HUES64 (cell line): ENCODE measurements at regions not wholly inside any gene's neighbourhood (a gene's known extent, or its start where the extent isn't known, plus 50 kb on each side); places are given as distances from the start of the nearest gene placed in this dataset.

Source experiments
- H3K27ac ChIP-seq: 2 replicates; pipeline ENCODE4 v1.7.0; 2013; ENCODE audit warnings: low read depth, low read length, inconsistent platforms
- H3K27me3 ChIP-seq: 2 replicates; pipeline ENCODE4 v1.6.1; 2013; ENCODE audit warnings: mild to moderate bottlenecking, low read length; ENCODE audit not compliant: insufficient read depth
- H3K36me3 ChIP-seq: 2 replicates; pipeline ENCODE4 v1.6.1; 2013; ENCODE audit warnings: mild to moderate bottlenecking, low read length; ENCODE audit not compliant: insufficient read depth
- H3K4me1 ChIP-seq: 2 replicates; pipeline ENCODE4 v1.6.1; 2013; ENCODE audit warnings: mild to moderate bottlenecking, low read length, moderate library complexity; ENCODE audit not compliant: insufficient read depth
- H3K4me3 ChIP-seq: 2 replicates; pipeline ENCODE4 v1.5.1; 2013; ENCODE audit warnings: mild to moderate bottlenecking, low read length, moderate library complexity
- H3K9ac ChIP-seq: 2 replicates; pipeline ENCODE4 v1.6.1; 2013; ENCODE audit warnings: mild to moderate bottlenecking, low read depth, low read length
- H3K9me3 ChIP-seq: 2 replicates; pipeline ENCODE4 v1.6.1; 2013; ENCODE audit warnings: low read depth, low read length; ENCODE audit not compliant: insufficient read depth
- WGBS: fragments of 150-250, 120-280 bp; methylation state at CpG from one replicate; pipeline ENCODE4 v1.1.7; 2013; ENCODE audit warnings: missing lambda C conversion rate; 5-methylcytosine and 5-hydroxymethylcytosine counted together

DNA sequence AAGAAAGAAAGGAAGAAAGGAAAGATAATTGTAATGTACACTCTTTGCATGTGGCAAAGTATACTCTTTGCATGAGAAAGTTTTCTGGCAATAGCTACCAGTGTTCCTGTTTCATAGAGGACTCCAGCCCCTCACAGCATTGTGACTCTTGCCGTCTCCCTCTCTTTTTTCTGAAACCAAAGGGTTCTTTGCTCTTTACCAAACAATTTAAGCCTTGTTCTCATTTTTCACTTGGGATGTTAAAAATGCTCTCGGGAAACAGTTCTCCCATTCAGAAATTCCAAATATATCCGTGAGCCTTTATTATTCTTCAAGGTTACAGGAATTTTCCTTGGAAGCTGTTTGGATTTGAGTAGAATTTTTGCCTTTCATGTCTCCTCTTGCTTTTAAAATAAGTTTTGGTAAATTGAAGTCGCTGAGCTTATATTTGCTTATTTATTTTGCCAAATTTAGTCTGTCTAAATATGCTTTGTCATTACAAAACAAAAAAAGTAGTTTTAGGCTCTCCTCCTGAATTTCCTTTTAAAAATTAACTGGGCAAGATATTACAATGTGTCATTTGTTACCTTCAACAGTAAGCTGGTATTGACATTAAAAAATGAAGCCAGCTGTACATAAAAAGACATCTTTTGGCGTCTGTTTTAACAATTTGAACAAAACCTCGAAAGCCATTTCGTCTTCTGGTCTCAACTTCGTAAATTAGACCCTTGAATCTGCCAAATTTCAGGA is 103.8 kb upstream of the ARMC2 start:
- no peak overlapping the region for H3K9ac ChIP-seq
- H3K4me3 ChIP-seq, result no peak overlapping the region
- H3K9me3 ChIP-seq, result no peaks in the 10 kb centered on the region
- no peak overlapping the region for H3K27ac ChIP-seq
- no peaks in the 10 kb centered on the region for H3K27me3 ChIP-seq
- H3K4me1 ChIP-seq, result 0 out of 2 replicates have a peak, but pooled peaks cover 5% of the 10 kb centered on the region
- H3K36me3 ChIP-seq, result no peaks in the 10 kb centered on the region
- WGBS, result 91% methylated on average over 8 of the region's 8 CpGs

- 89% methylated on average over 5 of the region's 5 CpGs for WGBS
- no peak overlapping the region for H3K9ac ChIP-seq
- no peaks in the 10 kb centered on the region for H3K27me3 ChIP-seq
- no peak overlapping the region for H3K4me3 ChIP-seq
- H3K4me1 ChIP-seq, result 0 out of 2 replicates have a peak, but pooled peaks cover 5% of the 10 kb centered on the region
- H3K9me3 ChIP-seq, result no peaks in the 10 kb centered on the region
- H3K36me3 ChIP-seq, result no peaks in the 10 kb centered on the region
- H3K27ac ChIP-seq, result no peak overlapping the region
Measured at GRCh38 chr6:108744996-108745395, 103.2 kb upstream of the ARMC2 start.

DNA sequence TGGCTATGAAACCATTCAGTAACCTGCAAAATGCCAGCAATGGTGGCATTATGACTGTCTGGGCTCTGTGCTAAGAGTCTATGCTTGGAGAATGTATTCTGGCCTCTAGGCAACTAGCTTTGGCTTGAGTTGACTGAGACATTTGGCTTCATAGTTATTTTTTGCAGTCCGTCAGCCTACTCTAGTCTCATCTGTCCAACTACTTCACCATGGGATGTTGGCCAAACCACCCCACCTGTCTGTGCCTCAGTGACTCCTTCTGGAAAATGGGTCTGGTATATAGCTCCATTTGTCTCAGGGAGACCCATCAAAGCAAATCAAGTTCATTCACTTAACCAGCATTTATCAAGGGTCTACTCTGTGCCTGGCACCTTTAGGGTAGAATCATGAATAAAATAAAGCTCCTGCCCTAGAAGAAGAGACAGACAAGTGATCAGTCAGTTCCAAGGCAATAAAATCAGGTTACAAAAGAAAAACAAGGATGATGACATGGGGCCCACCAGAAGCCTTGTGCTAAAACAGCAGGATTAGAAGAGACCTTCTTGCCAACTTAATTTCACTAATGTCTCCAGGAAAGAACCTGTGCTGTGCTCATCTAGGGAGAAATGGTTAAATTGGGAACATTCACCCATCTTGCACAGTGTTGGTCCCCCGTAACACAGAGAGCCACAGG is 102.4 kb upstream of the ARMC2 start:
- no peak overlapping the region for H3K4me3 ChIP-seq
- 0 out of 2 replicates have a peak, but pooled peaks cover 5% of the 10 kb centered on the region for H3K4me1 ChIP-seq
- H3K27me3 ChIP-seq, result no peaks in the 10 kb centered on the region
- H3K9ac ChIP-seq, result no peak overlapping the region
- H3K36me3 ChIP-seq, result no peaks in the 10 kb centered on the region
- H3K9me3 ChIP-seq, result no peaks in the 10 kb centered on the region
- H3K27ac ChIP-seq, result no peak overlapping the region
- WGBS, result 100% methylated on average over 2 of the region's 2 CpGs

DNA sequence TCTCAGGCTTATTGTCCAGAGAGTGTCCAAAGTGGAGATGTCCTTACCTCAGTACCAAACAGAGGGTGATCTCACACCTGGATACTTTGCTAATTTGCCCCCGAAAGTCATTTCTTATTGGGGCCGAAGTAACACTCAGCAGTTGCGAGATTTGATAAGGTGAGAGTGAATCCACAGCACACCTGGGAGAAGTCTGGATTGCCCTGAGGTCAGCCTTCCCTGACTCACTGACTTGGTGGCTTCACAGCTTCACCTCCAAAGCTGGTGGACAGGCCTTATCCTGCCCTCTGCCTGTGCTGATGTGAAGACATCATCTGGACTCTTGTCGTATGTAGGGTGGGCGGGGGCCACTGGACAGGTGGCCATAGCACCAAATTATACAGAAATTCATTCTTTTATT is 101.9 kb upstream of the ARMC2 start:
- 98% methylated on average over 5 of the region's 5 CpGs for WGBS
- no peak overlapping the region for H3K27ac ChIP-seq
- H3K9me3 ChIP-seq, result no peaks in the 10 kb centered on the region
- H3K4me3 ChIP-seq, result no peak overlapping the region
- 0 out of 2 replicates have a peak, but pooled peaks cover 5% of the 10 kb centered on the region for H3K4me1 ChIP-seq
- no peaks in the 10 kb centered on the region for H3K27me3 ChIP-seq
- no peak overlapping the region for H3K9ac ChIP-seq
- H3K36me3 ChIP-seq, result no peaks in the 10 kb centered on the region

GRCh38 chr6:108746836-108747575 is 101.2 kb upstream of the ARMC2 start:
- H3K4me3 ChIP-seq, result no peak overlapping the region
- no peaks in the 10 kb centered on the region for H3K9me3 ChIP-seq
- 0 out of 2 replicates have a peak, but pooled peaks cover 5% of the 10 kb centered on the region for H3K4me1 ChIP-seq
- no peaks in the 10 kb centered on the region for H3K36me3 ChIP-seq
- no peak overlapping the region for H3K9ac ChIP-seq
- H3K27ac ChIP-seq, result no peak overlapping the region
- 93% methylated on average over 9 of the region's 9 CpGs for WGBS
- H3K27me3 ChIP-seq, result no peaks in the 10 kb centered on the region

DNA sequence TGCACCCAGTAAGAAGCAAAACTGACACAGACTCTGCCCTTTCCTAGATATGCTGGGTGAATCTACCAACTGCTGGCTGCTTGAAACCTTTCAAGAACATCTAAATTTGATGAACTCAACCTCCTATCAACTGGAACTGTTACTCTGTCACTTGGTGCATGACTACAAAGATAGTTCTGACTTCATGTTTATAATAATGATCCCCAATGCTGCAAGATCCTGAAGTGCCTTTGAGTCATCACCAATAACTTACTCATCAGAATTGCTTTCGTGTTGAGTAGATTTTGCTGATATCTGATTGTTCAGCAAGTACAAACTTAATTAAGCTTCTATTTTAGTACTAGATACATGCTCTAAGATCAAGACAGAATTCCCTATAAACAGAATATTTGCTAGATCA is 100.2 kb upstream of the ARMC2 start:
- no peaks in the 10 kb centered on the region for H3K36me3 ChIP-seq
- no CpG with 5 or more reads among the region's 1 CpG for WGBS
- no peaks in the 10 kb centered on the region for H3K27me3 ChIP-seq
- H3K27ac ChIP-seq, result no peak overlapping the region
- no peak overlapping the region for H3K9ac ChIP-seq
- H3K9me3 ChIP-seq, result no peaks in the 10 kb centered on the region
- no peak overlapping the region for H3K4me3 ChIP-seq
- 0 out of 2 replicates have a peak, but pooled peaks cover 5% of the 10 kb centered on the region for H3K4me1 ChIP-seq

- no peaks in the 10 kb centered on the region for H3K9me3 ChIP-seq
- H3K27ac ChIP-seq, result no peak overlapping the region
- H3K36me3 ChIP-seq, result no peaks in the 10 kb centered on the region
- H3K9ac ChIP-seq, result no peak overlapping the region
- 0 out of 2 replicates have a peak, but pooled peaks cover 5% of the 10 kb centered on the region for H3K4me1 ChIP-seq
- H3K4me3 ChIP-seq, result no peak overlapping the region
- WGBS, result 95% methylated on average over 2 of the region's 3 CpGs
- no peaks in the 10 kb centered on the region for H3K27me3 ChIP-seq
Measured at GRCh38 chr6:108748959-108749358, 99.3 kb upstream of the ARMC2 start.

DNA sequence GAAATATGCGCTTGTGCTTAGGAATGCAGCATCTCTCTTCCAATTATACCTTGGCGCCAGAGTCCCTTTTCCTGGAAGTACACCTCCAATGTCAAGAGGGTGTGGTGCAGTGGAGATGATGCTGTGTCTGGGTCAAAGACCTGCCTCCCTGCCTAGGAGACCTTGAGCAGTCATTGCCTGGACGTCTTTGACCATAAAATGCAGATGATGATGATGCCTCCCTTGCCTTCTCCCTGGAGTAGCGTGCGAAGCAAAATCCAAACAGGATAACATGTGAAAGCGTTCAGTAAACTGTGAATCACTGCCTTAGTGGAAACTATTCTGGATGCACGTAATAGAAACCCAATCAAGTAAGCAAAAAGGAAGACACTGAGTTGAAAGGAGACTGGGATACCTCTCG is 97.4 kb upstream of the ARMC2 start:
- 93% methylated on average over 8 of the region's 8 CpGs for WGBS
- H3K4me1 ChIP-seq, result no peaks in the 10 kb centered on the region
- no peaks in the 10 kb centered on the region for H3K27me3 ChIP-seq

DNA sequence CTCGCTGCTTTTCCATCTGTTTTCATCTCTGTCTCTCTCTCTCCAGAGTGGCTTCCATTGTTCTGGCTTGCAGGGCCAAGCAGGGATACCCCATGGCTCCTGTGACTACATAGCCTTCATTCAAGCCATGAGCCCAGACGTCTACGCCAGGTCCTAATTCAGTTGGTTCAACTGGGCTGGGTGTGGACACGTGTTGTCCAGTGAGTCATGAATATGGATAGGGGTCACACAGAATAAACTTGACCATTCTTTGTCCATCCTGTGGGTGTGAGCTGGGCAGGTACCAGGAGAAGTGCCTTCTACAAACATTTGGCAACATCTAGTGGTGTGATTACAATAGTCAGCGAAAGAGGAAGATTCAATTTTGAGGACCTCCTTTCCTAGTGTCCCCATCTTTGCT is 96.9 kb upstream of the ARMC2 start:
- Histone ChIP-seq H3K27me3 (no peaks in the 10 kb centered on the region), H3K27ac (no peak overlapping the region), H3K4me1 (no peaks in the 10 kb centered on the region), H3K9ac (no peak overlapping the region), H3K36me3 (no peaks in the 10 kb centered on the region), H3K9me3 (no peaks in the 10 kb centered on the region), H3K4me3 (no peak overlapping the region)
- 96% methylated on average over 5 of the region's 5 CpGs for WGBS

More for the DNA sequence above, 97.4 kb upstream of the ARMC2 start:
- H3K4me3 ChIP-seq, result no peak overlapping the region
- H3K27ac ChIP-seq, result no peak overlapping the region
- H3K9me3 ChIP-seq, result no peaks in the 10 kb centered on the region
- no peak overlapping the region for H3K9ac ChIP-seq
- no peaks in the 10 kb centered on the region for H3K36me3 ChIP-seq

- H3K36me3 ChIP-seq, result no peaks in the 10 kb centered on the region
- no peaks in the 10 kb centered on the region for H3K9me3 ChIP-seq
- H3K4me1 ChIP-seq, result no peaks in the 10 kb centered on the region
- no peak overlapping the region for H3K4me3 ChIP-seq
- no peak overlapping the region for H3K27ac ChIP-seq
- H3K9ac ChIP-seq, result no peak overlapping the region
- no peaks in the 10 kb centered on the region for H3K27me3 ChIP-seq
- 89% methylated on average over 5 of the region's 5 CpGs for WGBS
Measured at GRCh38 chr6:108751851-108752732, 96.1 kb upstream of the ARMC2 start.
